ENCODE measurements at regions not wholly inside any gene's neighbourhood (a gene's known extent, or its start where the extent isn't known, plus 50 kb on each side); places are given as distances from the start of the nearest gene placed in this dataset.

DNA sequence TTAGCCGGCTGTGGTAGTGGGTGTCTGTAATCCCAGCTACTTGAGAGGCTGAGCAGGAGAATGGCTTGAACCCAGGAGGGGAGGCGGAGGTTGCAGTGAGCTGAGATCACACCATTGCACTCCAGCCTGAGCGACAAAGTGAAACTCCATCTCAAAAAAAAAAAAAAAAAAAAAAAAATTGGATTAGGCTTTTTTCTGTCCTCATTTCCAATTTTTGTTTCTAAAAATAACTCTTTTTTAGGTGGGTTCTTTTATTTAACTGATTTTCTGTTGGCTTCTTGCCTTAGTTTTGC, 863.7 kb downstream of the LRFN5 start:
- TF ChIP-seq, protein P1, sequence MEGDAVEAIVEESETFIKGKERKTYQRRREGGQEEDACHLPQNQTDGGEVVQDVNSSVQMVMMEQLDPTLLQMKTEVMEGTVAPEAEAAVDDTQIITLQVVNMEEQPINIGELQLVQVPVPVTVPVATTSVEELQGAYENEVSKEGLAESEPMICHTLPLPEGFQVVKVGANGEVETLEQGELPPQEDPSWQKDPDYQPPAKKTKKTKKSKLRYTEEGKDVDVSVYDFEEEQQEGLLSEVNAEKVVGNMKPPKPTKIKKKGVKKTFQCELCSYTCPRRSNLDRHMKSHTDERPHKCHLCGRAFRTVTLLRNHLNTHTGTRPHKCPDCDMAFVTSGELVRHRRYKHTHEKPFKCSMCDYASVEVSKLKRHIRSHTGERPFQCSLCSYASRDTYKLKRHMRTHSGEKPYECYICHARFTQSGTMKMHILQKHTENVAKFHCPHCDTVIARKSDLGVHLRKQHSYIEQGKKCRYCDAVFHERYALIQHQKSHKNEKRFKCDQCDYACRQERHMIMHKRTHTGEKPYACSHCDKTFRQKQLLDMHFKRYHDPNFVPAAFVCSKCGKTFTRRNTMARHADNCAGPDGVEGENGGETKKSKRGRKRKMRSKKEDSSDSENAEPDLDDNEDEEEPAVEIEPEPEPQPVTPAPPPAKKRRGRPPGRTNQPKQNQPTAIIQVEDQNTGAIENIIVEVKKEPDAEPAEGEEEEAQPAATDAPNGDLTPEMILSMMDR (IDR thresholded peaks at IDR 0.05) = no peak
- TF ChIP-seq POLR2A (IDR thresholded peaks at IDR 0.05) = no peak
